ENCODE measurements at regions not wholly inside any gene's neighbourhood (a gene's known extent, or its start where the extent isn't known, plus 50 kb on each side); places are given as distances from the start of the nearest gene placed in this dataset.
"Not testable (repeated sequence)": the region's sequence is repeated elsewhere in the genome, so short reads cannot be mapped to it uniquely, and the experiment has no call there.

- H3K4me3 ChIP-seq (ENCODE audit: low read depth in 2 of 2, low read length in 1 of 2); H3K4me2 ChIP-seq; H4K20me1 ChIP-seq (ENCODE audit: insufficient read depth); H3K27ac ChIP-seq (ENCODE audit: low read depth in 2 of 2, low read length in 1 of 2); H3K36me3 ChIP-seq (replicated peaks in 1 of 2; ENCODE audit: control insufficient read depth in 1 of 2, insufficient read depth in 2 of 2, low read length in 1 of 2); POLR2A ChIA-PET; H3K9me3 ChIP-seq; H3K27me3 ChIP-seq (ENCODE audit: insufficient read depth); H3F3A ChIP-seq (replicated peaks; ENCODE audit: insufficient read depth); H3K9me2 ChIP-seq; H3K4me1 ChIP-seq (ENCODE audit: control insufficient read depth in 1 of 2, insufficient read depth in 2 of 2, low read depth in 1 of 2, low read length in 1 of 2); H3K9ac ChIP-seq; H3K79me2 ChIP-seq (ENCODE audit: insufficient read depth); H2AFZ ChIP-seq (ENCODE audit: low read depth); DNase-seq; CTCF ChIA-PET: not testable (repeated sequence)
- TF ChIP-seq CTCF (IDR thresholded peaks at IDR 0.05) = peak; percentile 17; the same call in 1 of the 2 replicates
- 5% methylated on average over 3 of the region's 23 CpGs for WGBS (ENCODE audit: low lambda C conversion rate)
Measured at GRCh38 chr16:31988595-31989581, 115.3 kb downstream of the ZNF267 start.

GRCh38 chr16:31990261-31990660, 116.7 kb downstream of the ZNF267 start:
- H3K9ac ChIP-seq; H3K4me1 ChIP-seq (ENCODE audit: control insufficient read depth in 1 of 2, insufficient read depth in 2 of 2, low read depth in 1 of 2, low read length in 1 of 2); H3K27me3 ChIP-seq (ENCODE audit: insufficient read depth); H3K79me2 ChIP-seq (ENCODE audit: insufficient read depth); H3K4me2 ChIP-seq; H2AFZ ChIP-seq (ENCODE audit: low read depth); H3K4me3 ChIP-seq (ENCODE audit: low read depth in 2 of 2, low read length in 1 of 2); H3F3A ChIP-seq (replicated peaks; ENCODE audit: insufficient read depth); H3K27ac ChIP-seq (ENCODE audit: low read depth in 2 of 2, low read length in 1 of 2); H3K36me3 ChIP-seq (replicated peaks in 1 of 2; ENCODE audit: control insufficient read depth in 1 of 2, insufficient read depth in 2 of 2, low read length in 1 of 2); H4K20me1 ChIP-seq (ENCODE audit: insufficient read depth); POLR2A ChIA-PET; H3K9me3 ChIP-seq; CTCF ChIA-PET; H3K9me2 ChIP-seq; DNase-seq: not testable (repeated sequence)
- 12% methylated on average over 6 of the region's 7 CpGs for WGBS (ENCODE audit: low lambda C conversion rate)

- H3F3A ChIP-seq (replicated peaks; ENCODE audit: insufficient read depth); H3K4me1 ChIP-seq (ENCODE audit: control insufficient read depth in 1 of 2, insufficient read depth in 2 of 2, low read depth in 1 of 2, low read length in 1 of 2); H3K36me3 ChIP-seq (replicated peaks in 1 of 2; ENCODE audit: control insufficient read depth in 1 of 2, insufficient read depth in 2 of 2, low read length in 1 of 2); H3K9me2 ChIP-seq; H3K4me2 ChIP-seq; H3K27me3 ChIP-seq (ENCODE audit: insufficient read depth); POLR2A ChIA-PET; CTCF ChIA-PET; H2AFZ ChIP-seq (ENCODE audit: low read depth); H3K4me3 ChIP-seq (ENCODE audit: low read depth in 2 of 2, low read length in 1 of 2); DNase-seq; H3K9me3 ChIP-seq; H3K9ac ChIP-seq; H4K20me1 ChIP-seq (ENCODE audit: insufficient read depth); H3K79me2 ChIP-seq (ENCODE audit: insufficient read depth); H3K27ac ChIP-seq (ENCODE audit: low read depth in 2 of 2, low read length in 1 of 2): not testable (repeated sequence)
- WGBS (ENCODE audit: low lambda C conversion rate) = 0% methylated on average over 3 of the region's 8 CpGs
Measured at GRCh38 chr16:31990980-31991379, 117.4 kb downstream of the ZNF267 start.

GRCh38 chr16:31996325-31996724, 122.7 kb downstream of the ZNF267 start:
- H3K9me2 ChIP-seq; H3K4me3 ChIP-seq (ENCODE audit: low read depth in 2 of 2, low read length in 1 of 2); DNase-seq; H4K20me1 ChIP-seq (ENCODE audit: insufficient read depth); POLR2A ChIA-PET; H3K27me3 ChIP-seq (ENCODE audit: insufficient read depth); H3F3A ChIP-seq (replicated peaks; ENCODE audit: insufficient read depth); H3K79me2 ChIP-seq (ENCODE audit: insufficient read depth); H2AFZ ChIP-seq (ENCODE audit: low read depth); H3K9me3 ChIP-seq; H3K9ac ChIP-seq; CTCF ChIA-PET; H3K27ac ChIP-seq (ENCODE audit: low read depth in 2 of 2, low read length in 1 of 2); H3K4me2 ChIP-seq; H3K4me1 ChIP-seq (ENCODE audit: control insufficient read depth in 1 of 2, insufficient read depth in 2 of 2, low read depth in 1 of 2, low read length in 1 of 2); H3K36me3 ChIP-seq (replicated peaks in 1 of 2; ENCODE audit: control insufficient read depth in 1 of 2, insufficient read depth in 2 of 2, low read length in 1 of 2): not testable (repeated sequence)
- peak; percentile 60 for TF ChIP-seq CTCF (IDR thresholded peaks at IDR 0.05)
- TF ChIP-seq SMC3 (IDR thresholded peaks at IDR 0.05; ENCODE audit: low read depth, low read length) = peak; percentile 8; the same call in 1 of the 2 replicates
- WGBS (ENCODE audit: low lambda C conversion rate) = no CpG with 5 or more reads among the region's 3 CpGs

- H3K79me2 ChIP-seq (ENCODE audit: insufficient read depth); H3K4me3 ChIP-seq (ENCODE audit: low read depth in 2 of 2, low read length in 1 of 2); DNase-seq; H3K4me1 ChIP-seq (ENCODE audit: control insufficient read depth in 1 of 2, insufficient read depth in 2 of 2, low read depth in 1 of 2, low read length in 1 of 2); H3K9me3 ChIP-seq; H2AFZ ChIP-seq (ENCODE audit: low read depth); H3K4me2 ChIP-seq; H3K27ac ChIP-seq (ENCODE audit: low read depth in 2 of 2, low read length in 1 of 2); H3K27me3 ChIP-seq (ENCODE audit: insufficient read depth); H3K36me3 ChIP-seq (replicated peaks in 1 of 2; ENCODE audit: control insufficient read depth in 1 of 2, insufficient read depth in 2 of 2, low read length in 1 of 2); H3K9ac ChIP-seq; H3K9me2 ChIP-seq; POLR2A ChIA-PET; H4K20me1 ChIP-seq (ENCODE audit: insufficient read depth); CTCF ChIA-PET; H3F3A ChIP-seq (replicated peaks; ENCODE audit: insufficient read depth): not testable (repeated sequence)
- WGBS (ENCODE audit: low lambda C conversion rate) = 11% methylated on average over 1 of the region's 9 CpGs
Measured at GRCh38 chr16:32002496-32002895, 128.9 kb downstream of the ZNF267 start.

All from SK-N-SH (cell line).